T-helper 17 cell (primary cell): ENCODE measurements at regions not wholly inside any gene's neighbourhood (a gene's known extent, or its start where the extent isn't known, plus 50 kb on each side); places are given as distances from the start of the nearest gene placed in this dataset.

ENCODE experiments used
- ATAC-seq: fragments of 150-1000 bp; cut with Tn5 transposase; 2 replicates; pipeline ENCODE4 v1.10.0; 2021; ENCODE audit warnings: mild to moderate bottlenecking, moderate library complexity
- DNase-seq, 3 donors: peaks; one replicate each; pipeline versions ENCODE4 v3.0.0 to v3.0.0-alpha.2; 2020 to 2021
- H3K9me3 ChIP-seq: one replicate; pipeline ENCODE4 v1.7.0; 2013; ENCODE audit warnings: low read length, mild to moderate bottlenecking; ENCODE audit not compliant: control insufficient read depth, poor library complexity, severe bottlenecking
- H3K27ac Mint-ChIP-seq: one replicate; pipeline ENCODE4 v1.8.0; 2022; ENCODE audit warnings: mild to moderate bottlenecking, moderate library complexity, mixed read lengths
- H3K27me3 Mint-ChIP-seq: one replicate; pipeline ENCODE4 v1.8.0; 2022; ENCODE audit warnings: mixed read lengths
- H3K36me3 Mint-ChIP-seq: one replicate; pipeline ENCODE4 v1.8.0; 2022; ENCODE audit warnings: low read depth, mixed read lengths
- H3K4me1 Mint-ChIP-seq: one replicate; pipeline ENCODE4 v1.8.0; 2022; ENCODE audit warnings: mild to moderate bottlenecking, mixed read lengths
- H3K4me3 Mint-ChIP-seq: one replicate; pipeline ENCODE4 v1.8.0; 2022; ENCODE audit warnings: mild to moderate bottlenecking, moderate library complexity, mixed read lengths

GRCh38 chr9:8036914-8037524 is 237.4 kb upstream of the DMAC1 start:
- no peaks in the 10 kb centered on the region for H3K4me1 Mint-ChIP-seq
- H3K27ac Mint-ChIP-seq: no peak overlapping the region
- no peak overlapping the region for H3K4me3 Mint-ChIP-seq

GRCh38 chr9:8033794-8034193 is 234.2 kb upstream of the DMAC1 start:
- Mint-ChIP-seq H3K4me1 (peaks cover 6% of the 10 kb centered on the region), H3K27me3 (no peaks in the 10 kb centered on the region), H3K27ac (no peak overlapping the region), H3K36me3 (no peaks in the 10 kb centered on the region), H3K4me3 (no peak overlapping the region)
- ATAC-seq: no peak
- H3K9me3 ChIP-seq: no peaks in the 10 kb centered on the region
- no peak for DNase-seq

More at GRCh38 chr9:8036914-8037524, 237.4 kb upstream of the DMAC1 start:
- H3K27me3 Mint-ChIP-seq: no peaks in the 10 kb centered on the region
- DNase-seq (no peak), ATAC-seq (no peak)
- no peaks in the 10 kb centered on the region for H3K9me3 ChIP-seq
- H3K36me3 Mint-ChIP-seq: no peaks in the 10 kb centered on the region

GRCh38 chr9:8030095-8030494 is 230.5 kb upstream of the DMAC1 start:
- no peak for ATAC-seq
- no peak overlapping the region for H3K4me3 Mint-ChIP-seq
- no peaks in the 10 kb centered on the region for H3K9me3 ChIP-seq
- H3K36me3 Mint-ChIP-seq: no peaks in the 10 kb centered on the region
- no peaks in the 10 kb centered on the region for H3K27me3 Mint-ChIP-seq
- no peak for DNase-seq
- no peak overlapping the region for H3K27ac Mint-ChIP-seq
- peaks cover 6% of the 10 kb centered on the region for H3K4me1 Mint-ChIP-seq

GRCh38 chr9:8027351-8027750 is 227.8 kb upstream of the DMAC1 start:
- peaks cover 4% of the 10 kb centered on the region for H3K36me3 Mint-ChIP-seq
- H3K27ac Mint-ChIP-seq: no peak overlapping the region
- H3K9me3 ChIP-seq: no peaks in the 10 kb centered on the region
- H3K27me3 Mint-ChIP-seq: no peaks in the 10 kb centered on the region
- peaks cover 6% of the 10 kb centered on the region for H3K4me1 Mint-ChIP-seq
- no peak for DNase-seq
- no peak overlapping the region for H3K4me3 Mint-ChIP-seq
- ATAC-seq: no peak

GRCh38 chr9:8025551-8025950 is 226.0 kb upstream of the DMAC1 start:
- no peak for DNase-seq
- no peak overlapping the region for H3K27ac Mint-ChIP-seq
- peaks cover 4% of the 10 kb centered on the region for H3K36me3 Mint-ChIP-seq
- ATAC-seq: no peak
- no peaks in the 10 kb centered on the region for H3K4me1 Mint-ChIP-seq
- no peaks in the 10 kb centered on the region for H3K9me3 ChIP-seq
- no peaks in the 10 kb centered on the region for H3K27me3 Mint-ChIP-seq
- no peak overlapping the region for H3K4me3 Mint-ChIP-seq

- Mint-ChIP-seq H3K27me3 (no peaks in the 10 kb centered on the region), H3K4me3 (no peak overlapping the region), H3K36me3 (peaks cover 4% of the 10 kb centered on the region), H3K27ac (no peak overlapping the region), H3K4me1 (no peaks in the 10 kb centered on the region)
- no peak for DNase-seq
- no peak for ATAC-seq
- H3K9me3 ChIP-seq: no peaks in the 10 kb centered on the region
Measured at GRCh38 chr9:8020186-8020585, 220.6 kb upstream of the DMAC1 start.

GRCh38 chr9:8019636-8020035 is 220.1 kb upstream of the DMAC1 start:
- no peak for ATAC-seq
- H3K36me3 Mint-ChIP-seq: peaks cover 4% of the 10 kb centered on the region
- no peak for DNase-seq
- H3K9me3 ChIP-seq: no peaks in the 10 kb centered on the region
- H3K27me3 Mint-ChIP-seq: no peaks in the 10 kb centered on the region
- H3K27ac Mint-ChIP-seq: no peak overlapping the region
- H3K4me3 Mint-ChIP-seq: no peak overlapping the region
- no peaks in the 10 kb centered on the region for H3K4me1 Mint-ChIP-seq

- no peaks in the 10 kb centered on the region for H3K4me1 Mint-ChIP-seq
- H3K27me3 Mint-ChIP-seq: no peaks in the 10 kb centered on the region
- H3K9me3 ChIP-seq: no peaks in the 10 kb centered on the region
- no peak overlapping the region for H3K27ac Mint-ChIP-seq
- no peaks in the 10 kb centered on the region for H3K36me3 Mint-ChIP-seq
- no peak overlapping the region for H3K4me3 Mint-ChIP-seq
- ATAC-seq (no peak), DNase-seq (no peak)
Measured at GRCh38 chr9:8014997-8015682, 215.6 kb upstream of the DMAC1 start.

GRCh38 chr9:8012986-8013385 is 213.4 kb upstream of the DMAC1 start:
- Mint-ChIP-seq H3K4me3 (no peak overlapping the region), H3K4me1 (no peaks in the 10 kb centered on the region), H3K27me3 (no peaks in the 10 kb centered on the region), H3K36me3 (peaks cover 2% of the 10 kb centered on the region), H3K27ac (no peak overlapping the region)
- DNase-seq: no peak
- H3K9me3 ChIP-seq: no peaks in the 10 kb centered on the region
- no peak for ATAC-seq

- Mint-ChIP-seq H3K27ac (no peak overlapping the region), H3K4me1 (no peaks in the 10 kb centered on the region)
- ATAC-seq: no peak
Measured at GRCh38 chr9:8011974-8012373, 212.4 kb upstream of the DMAC1 start.

GRCh38 chr9:7996558-7996957 is 197.0 kb upstream of the DMAC1 start:
- ATAC-seq: no peak
- Mint-ChIP-seq H3K4me1 (peaks cover 2% of the 10 kb centered on the region), H3K36me3 (no peaks in the 10 kb centered on the region), H3K27ac (peak overlapping the region; percentile 48), H3K4me3 (no peak overlapping the region), H3K27me3 (no peaks in the 10 kb centered on the region)
- no peaks in the 10 kb centered on the region for H3K9me3 ChIP-seq
- DNase-seq: no peak

More at GRCh38 chr9:8011974-8012373, 212.4 kb upstream of the DMAC1 start:
- Mint-ChIP-seq H3K36me3 (peaks cover 2% of the 10 kb centered on the region), H3K4me3 (no peak overlapping the region), H3K27me3 (no peaks in the 10 kb centered on the region)
- DNase-seq: no peak
- no peaks in the 10 kb centered on the region for H3K9me3 ChIP-seq

- Mint-ChIP-seq H3K36me3 (peaks cover 3% of the 10 kb centered on the region), H3K27ac (no peak overlapping the region), H3K4me1 (peaks cover 3% of the 10 kb centered on the region), H3K4me3 (no peak overlapping the region), H3K27me3 (no peaks in the 10 kb centered on the region)
- DNase-seq (no peak), ATAC-seq (no peak)
- H3K9me3 ChIP-seq: no peaks in the 10 kb centered on the region
Measured at GRCh38 chr9:7988644-7989280, 189.2 kb upstream of the DMAC1 start.

GRCh38 chr9:7984692-7985091 is 185.1 kb upstream of the DMAC1 start:
- Mint-ChIP-seq H3K36me3 (no peaks in the 10 kb centered on the region), H3K4me3 (no peak overlapping the region), H3K27me3 (no peaks in the 10 kb centered on the region), H3K27ac (no peak overlapping the region), H3K4me1 (peaks cover 25% of the 10 kb centered on the region)
- ATAC-seq: no peak
- no peaks in the 10 kb centered on the region for H3K9me3 ChIP-seq
- no peak for DNase-seq

GRCh38 chr9:7984203-7984602 is 184.6 kb upstream of the DMAC1 start:
- peak overlapping the region; percentile 19 for H3K4me3 Mint-ChIP-seq
- H3K4me1 Mint-ChIP-seq: peaks cover 25% of the 10 kb centered on the region
- no peaks in the 10 kb centered on the region for H3K36me3 Mint-ChIP-seq
- H3K27me3 Mint-ChIP-seq: no peaks in the 10 kb centered on the region
- no peak for ATAC-seq
- no peak overlapping the region for H3K27ac Mint-ChIP-seq
- H3K9me3 ChIP-seq: no peaks in the 10 kb centered on the region
- DNase-seq: no peak
